ENCODE measurements at regions not wholly inside any gene's neighbourhood (a gene's known extent, or its start where the extent isn't known, plus 50 kb on each side); places are given as distances from the start of the nearest gene placed in this dataset.
"Not testable (repeated sequence)": the region's sequence is repeated elsewhere in the genome, so short reads cannot be mapped to it uniquely, and the experiment has no call there.

- no peak overlapping the region for H3K4me3 ChIP-seq (ENCODE audit: low read length)
- DNase-seq (ENCODE audit: low read depth) = no peak
- TF ChIP-seq, protein P1, sequence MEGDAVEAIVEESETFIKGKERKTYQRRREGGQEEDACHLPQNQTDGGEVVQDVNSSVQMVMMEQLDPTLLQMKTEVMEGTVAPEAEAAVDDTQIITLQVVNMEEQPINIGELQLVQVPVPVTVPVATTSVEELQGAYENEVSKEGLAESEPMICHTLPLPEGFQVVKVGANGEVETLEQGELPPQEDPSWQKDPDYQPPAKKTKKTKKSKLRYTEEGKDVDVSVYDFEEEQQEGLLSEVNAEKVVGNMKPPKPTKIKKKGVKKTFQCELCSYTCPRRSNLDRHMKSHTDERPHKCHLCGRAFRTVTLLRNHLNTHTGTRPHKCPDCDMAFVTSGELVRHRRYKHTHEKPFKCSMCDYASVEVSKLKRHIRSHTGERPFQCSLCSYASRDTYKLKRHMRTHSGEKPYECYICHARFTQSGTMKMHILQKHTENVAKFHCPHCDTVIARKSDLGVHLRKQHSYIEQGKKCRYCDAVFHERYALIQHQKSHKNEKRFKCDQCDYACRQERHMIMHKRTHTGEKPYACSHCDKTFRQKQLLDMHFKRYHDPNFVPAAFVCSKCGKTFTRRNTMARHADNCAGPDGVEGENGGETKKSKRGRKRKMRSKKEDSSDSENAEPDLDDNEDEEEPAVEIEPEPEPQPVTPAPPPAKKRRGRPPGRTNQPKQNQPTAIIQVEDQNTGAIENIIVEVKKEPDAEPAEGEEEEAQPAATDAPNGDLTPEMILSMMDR (conservative IDR thresholded peaks at IDR 0.05; ENCODE audit: low read depth, low read length) = no peak
Measured at GRCh38 chr19:30936276-30936675, 413.0 kb downstream of the TSHZ3 start.

- H3K4me3 ChIP-seq (ENCODE audit: low read length) = no peak overlapping the region
- DNase-seq (ENCODE audit: low read depth) = no peak
- TF ChIP-seq, protein P1 (conservative IDR thresholded peaks at IDR 0.05; ENCODE audit: low read depth, low read length) = no peak
Measured at GRCh38 chr19:30935146-30935545, 414.1 kb downstream of the TSHZ3 start.

DNA sequence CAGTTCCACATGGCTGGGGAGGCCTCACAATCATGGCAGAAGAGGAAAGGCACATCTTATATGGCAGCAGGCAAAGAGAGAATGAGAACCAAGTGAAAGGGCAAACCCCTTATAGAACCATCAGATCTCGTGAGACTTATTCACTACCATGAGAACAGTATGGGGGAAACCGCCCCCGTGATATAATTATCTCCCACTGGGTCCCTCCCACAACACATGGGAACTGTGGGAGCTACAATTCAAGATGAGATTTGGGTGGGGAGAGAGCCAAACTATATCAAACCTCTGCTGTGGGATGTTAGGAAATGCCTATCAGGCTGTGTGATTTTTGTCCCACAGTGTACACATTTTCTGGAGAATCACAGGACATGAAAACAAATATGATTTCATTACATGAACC is 415.8 kb downstream of the TSHZ3 start:
- not testable (repeated sequence) for DNase-seq (ENCODE audit: low read depth); H3K4me3 ChIP-seq (ENCODE audit: low read length)

GRCh38 chr19:30932854-30933253 is 416.4 kb downstream of the TSHZ3 start:
- no peak overlapping the region for H3K4me3 ChIP-seq (ENCODE audit: low read length)
- TF ChIP-seq, protein P1 (conservative IDR thresholded peaks at IDR 0.05; ENCODE audit: low read depth, low read length) = no peak
- no peak for DNase-seq (ENCODE audit: low read depth)

DNA sequence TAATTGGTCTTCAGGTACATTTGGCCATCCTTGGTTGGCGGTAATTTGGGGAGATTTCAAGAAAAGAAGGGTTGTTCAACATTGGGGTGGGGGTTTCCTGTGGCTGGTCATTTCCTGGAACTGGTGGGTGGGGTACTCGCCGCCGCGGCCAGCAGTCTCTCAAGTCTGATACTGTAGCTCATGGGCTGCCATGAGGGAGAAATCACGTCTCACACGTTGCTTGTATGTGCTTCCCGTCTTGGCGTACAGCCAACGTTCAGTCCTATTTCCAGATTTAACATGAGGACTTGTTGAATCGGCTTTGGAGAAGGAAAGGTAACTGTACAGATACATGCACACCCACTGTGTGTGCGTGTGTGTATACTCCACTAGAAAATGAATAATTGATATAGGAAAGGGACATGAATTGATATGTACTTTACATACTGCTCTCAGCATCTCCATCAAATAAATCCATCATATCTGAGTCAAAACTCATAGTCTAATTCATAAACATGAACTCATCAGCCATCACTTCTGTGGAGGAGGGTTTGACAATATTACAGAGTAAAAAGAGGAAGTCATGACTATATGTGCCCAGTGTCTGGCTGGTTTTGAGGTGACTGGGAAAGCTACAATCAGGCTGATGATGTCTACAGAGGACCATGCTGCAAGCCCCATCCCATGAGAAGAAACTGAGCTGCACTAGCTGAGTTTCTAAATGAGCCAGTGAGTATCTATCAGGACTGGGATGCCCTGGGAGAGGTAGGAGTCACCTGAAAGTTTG is 418.1 kb downstream of the TSHZ3 start:
- TF ChIP-seq, protein P1 (conservative IDR thresholded peaks at IDR 0.05; ENCODE audit: low read depth, low read length) = no peak
- DNase-seq (ENCODE audit: low read depth) = no peak
- H3K4me3 ChIP-seq (ENCODE audit: low read length) = no peak overlapping the region

DNA sequence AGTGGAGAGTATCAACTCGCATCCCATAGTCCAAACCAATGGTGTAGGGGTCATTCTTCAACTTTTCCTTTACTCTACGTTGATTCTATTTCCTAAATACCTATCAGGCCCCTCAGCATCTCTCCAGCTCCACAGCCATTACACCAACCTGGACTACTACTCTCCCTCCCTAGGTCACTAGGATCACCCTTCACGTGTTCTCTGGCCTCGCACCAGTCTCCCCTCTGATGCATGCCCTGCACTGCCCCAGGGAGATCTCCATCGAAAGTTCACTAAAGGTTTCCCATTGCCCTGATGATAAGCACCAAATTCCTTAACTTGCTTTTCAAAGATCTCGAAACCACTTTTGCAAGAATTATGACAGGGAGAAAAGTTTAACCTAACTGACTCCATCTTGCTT is 421.5 kb downstream of the TSHZ3 start:
- no peak overlapping the region for H3K4me3 ChIP-seq (ENCODE audit: low read length)
- DNase-seq (ENCODE audit: low read depth) = no peak
- TF ChIP-seq, protein P1 (conservative IDR thresholded peaks at IDR 0.05; ENCODE audit: low read depth, low read length) = no peak

DNA sequence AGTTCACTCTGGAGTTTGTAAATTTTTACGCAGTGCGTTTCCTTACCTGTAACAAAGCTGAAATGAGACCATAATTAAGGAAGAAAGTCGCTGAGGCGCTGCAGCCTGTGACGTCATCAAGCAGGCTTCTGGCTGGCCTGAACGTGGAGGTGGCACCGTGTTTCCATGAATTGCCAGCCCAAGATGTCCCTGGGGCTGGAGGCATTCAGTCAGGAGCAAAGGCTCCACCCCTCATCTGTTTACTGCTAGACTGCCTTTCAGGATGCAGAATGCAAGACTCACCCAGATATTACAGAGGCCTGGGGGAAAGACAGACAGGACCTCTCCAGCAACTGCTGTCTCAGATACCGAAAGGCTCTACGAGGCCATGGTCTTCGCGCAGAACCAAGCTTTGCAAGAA is 424.6 kb downstream of the TSHZ3 start:
- TF ChIP-seq, protein P1 (conservative IDR thresholded peaks at IDR 0.05; ENCODE audit: low read depth, low read length) = no peak
- no peak for DNase-seq (ENCODE audit: low read depth)
- H3K4me3 ChIP-seq (ENCODE audit: low read length) = no peak overlapping the region
